SH-SY5Y (cell line): ENCODE measurements at regions not wholly inside any gene's neighbourhood (a gene's known extent, or its start where the extent isn't known, plus 50 kb on each side); places are given as distances from the start of the nearest gene placed in this dataset.

Experiments
- GATA2 ChIP-seq: IDR thresholded peaks from 2 replicates; pipeline ENCODE4 v1.6.1; 2011; ENCODE audit warnings: mild to moderate bottlenecking, low read depth, low read length
- GATA3 ChIP-seq: IDR thresholded peaks from 2 replicates; pipeline ENCODE4 v1.6.1; 2011; ENCODE audit warnings: low read depth, mild to moderate bottlenecking, low read length, moderate library complexity

GRCh38 chr2:195406886-195407603 lies 250.0 kb upstream of the SLC39A10 start:
- TF ChIP-seq GATA2 (no peak), GATA3 (no peak)
